H1 (cell line): ENCODE measurements at regions not wholly inside any gene's neighbourhood (a gene's known extent, or its start where the extent isn't known, plus 50 kb on each side); places are given as distances from the start of the nearest gene placed in this dataset.

Experiments used
- CTCF ChIA-PET: fragments of 300-600 bp; sonication (Branson Sonifier 250); formaldehyde crosslinking; loops from one replicate; lab custom pipeline; 2021; ENCODE audit not compliant: partially characterized antibody; lab: Charles Lee
- POLR2A ChIA-PET: fragments of 300-600 bp; sonication (Branson Sonifier 250); formaldehyde crosslinking; loops from one replicate; lab custom pipeline; 2021; ENCODE audit warnings: inconsistent platforms; ENCODE audit not compliant: partially characterized antibody; lab: Charles Lee
- DNase-seq, 2 experiments: peaks; one replicate each; pipeline versions ENCODE4 v3.0.0 to v3.0.0-alpha.2; 2010 to 2022; ENCODE audit warnings: low spot score in 2 of 2, low read depth in 1 of 2, mixed read lengths in 1 of 2
- FAIRE-seq: peaks from 2 replicates; lab custom pipeline; 2011; peaks lifted over from hg19 to GRCh38; lab: Jason Lieb, UNC
- H2AFZ ChIP-seq: 2 replicates; pipeline ENCODE4 v1.8.1; 2012; ENCODE audit warnings: low read length, inconsistent platforms
- H2AK5ac ChIP-seq: 2 replicates; pipeline ENCODE4 v1.6.1; 2013; ENCODE audit warnings: low read depth, low read length
- H2BK120ac ChIP-seq: replicated peaks from 2 replicates; pipeline ENCODE3; 2013; ENCODE audit warnings: low read depth, low read length, inconsistent platforms
- H2BK12ac ChIP-seq: 2 replicates; pipeline ENCODE4 v1.6.1; 2013; ENCODE audit warnings: low read depth, low read length
- H2BK15ac ChIP-seq: 2 replicates; pipeline ENCODE4 v1.6.1; 2013; ENCODE audit warnings: low read length
- H2BK20ac ChIP-seq: 2 replicates; pipeline ENCODE4 v1.6.1; 2013; ENCODE audit warnings: low read length
- H2BK5ac ChIP-seq: 2 replicates; pipeline ENCODE4 v1.6.1; 2013; ENCODE audit warnings: low read depth, low read length
- H3K14ac ChIP-seq: 2 replicates; pipeline ENCODE4 v1.6.1; 2013; ENCODE audit warnings: inconsistent platforms; ENCODE audit not compliant: insufficient read length
- H3K18ac ChIP-seq: 2 replicates; pipeline ENCODE4 v1.6.1; 2013; ENCODE audit warnings: low read length; ENCODE audit errors: extremely low read depth
- H3K23ac ChIP-seq: 2 replicates; pipeline ENCODE4 v1.6.1; 2013; ENCODE audit warnings: inconsistent platforms; ENCODE audit not compliant: insufficient read length
- H3K23me2 ChIP-seq: 2 replicates; pipeline ENCODE4 v1.6.1; 2013; ENCODE audit warnings: low read depth, low read length
- H3K27ac ChIP-seq: 2 replicates; pipeline ENCODE4 v1.6.1; 2011; ENCODE audit warnings: low read depth, low read length, inconsistent platforms
- H3K27me3 ChIP-seq, 4 experiments: replicated peaks in 1 of 4; 1 replicate in 1 of 4; 2 replicates in 3 of 4; pipeline versions ENCODE4 v1.6.1 to v1.8.1; 2011 to 2013; ENCODE audit warnings: low read length in 3 of 4, mild to moderate bottlenecking in 3 of 4, inconsistent platforms in 2 of 4, mixed read lengths in 2 of 4, moderate library complexity in 1 of 4; ENCODE audit not compliant: control insufficient read depth in 3 of 4, insufficient read depth in 3 of 4; ENCODE audit errors: extremely low read depth in 1 of 4
- H3K36me3 ChIP-seq, 4 experiments: 2 replicates each; pipeline versions ENCODE4 v1.6.1 to v1.8.1; 2011 to 2013; ENCODE audit warnings: mild to moderate bottlenecking in 4 of 4, low read length in 3 of 4, moderate library complexity in 2 of 4, control low read depth in 1 of 4, inconsistent platforms in 1 of 4; ENCODE audit not compliant: insufficient read depth in 4 of 4, control insufficient read depth in 2 of 4
- H3K4ac ChIP-seq: replicated peaks from 2 replicates; pipeline ENCODE3; 2013; ENCODE audit warnings: low read length, low read depth, mixed read lengths, inconsistent platforms; ENCODE audit not compliant: insufficient read length
- H3K4me1 ChIP-seq, 4 experiments: replicated peaks in 1 of 4; 1 replicate in 1 of 4; 2 replicates in 3 of 4; pipeline versions ENCODE4 v1.6.1 to v1.8.1; 2011 to 2013; ENCODE audit warnings: low read length in 3 of 4, inconsistent platforms in 2 of 4, mixed read lengths in 1 of 4; ENCODE audit not compliant: insufficient read depth in 4 of 4, control insufficient read depth in 3 of 4
- H3K4me2 ChIP-seq, 2 experiments: 2 replicates each; pipeline versions ENCODE4 v1.6.1 to v1.8.1; 2011 to 2013; ENCODE audit warnings: low read depth in 2 of 2, low read length in 2 of 2, control low read depth in 1 of 2, inconsistent platforms in 1 of 2, mild to moderate bottlenecking in 1 of 2; ENCODE audit not compliant: insufficient read depth in 1 of 2
- H3K4me3 ChIP-seq, 4 experiments: fragments of 200-600, 300-600 bp in 1 of 4; sonication (generic), shearing (Covaris generic), sonication (Bioruptor Twin) in 1 of 4; 2 replicates each; pipeline versions ENCODE4 v1.5.1 to v1.8.1; 2011 to 2016; ENCODE audit warnings: low read length in 4 of 4, low read depth in 3 of 4, control low read depth in 2 of 4, inconsistent platforms in 2 of 4, mild to moderate bottlenecking in 2 of 4, mixed read lengths in 1 of 4, moderate library complexity in 1 of 4; ENCODE audit not compliant: insufficient read depth in 2 of 4; ENCODE audit errors: extremely low read depth in 1 of 4
- H3K56ac ChIP-seq: replicated peaks from 2 replicates; pipeline ENCODE3; 2013; ENCODE audit warnings: low read depth, mild to moderate bottlenecking, mixed read lengths, low read length, inconsistent platforms; ENCODE audit not compliant: insufficient read length
- H3K79me1 ChIP-seq: 2 replicates; pipeline ENCODE4 v1.6.1; 2013; ENCODE audit warnings: low read depth, low read length, control low read depth
- H3K79me2 ChIP-seq, 2 experiments: 2 replicates each; pipeline versions ENCODE4 v1.6.1 to v1.8.1; 2012 to 2013; ENCODE audit warnings: low read length in 2 of 2, mild to moderate bottlenecking in 2 of 2, inconsistent platforms in 1 of 2; ENCODE audit not compliant: insufficient read depth in 2 of 2, control insufficient read depth in 1 of 2
- H3K9ac ChIP-seq, 4 experiments: replicated peaks in 1 of 4; 1 replicate in 1 of 4; 2 replicates in 3 of 4; pipeline versions ENCODE4 v1.6.1 to v1.8.1; 2011 to 2013; ENCODE audit warnings: low read depth in 3 of 4, low read length in 3 of 4, control low read depth in 2 of 4, mild to moderate bottlenecking in 2 of 4, moderate library complexity in 2 of 4, inconsistent platforms in 1 of 4; ENCODE audit errors: extremely low read depth in 1 of 4
- H3K9me3 ChIP-seq, 2 experiments: 2 replicates each; pipeline versions ENCODE4 v1.6.1 to v1.8.1; 2012 to 2013; ENCODE audit warnings: mild to moderate bottlenecking in 2 of 2, moderate library complexity in 2 of 2, control low read depth in 1 of 2, inconsistent platforms in 1 of 2, low read depth in 1 of 2, low read length in 1 of 2, mixed read lengths in 1 of 2; ENCODE audit not compliant: insufficient read depth in 2 of 2
- H4K20me1 ChIP-seq, 2 experiments: replicated peaks in 1 of 2; 2 replicates each; pipeline versions ENCODE3 to v1.8.1; 2011 to 2013; ENCODE audit warnings: inconsistent platforms in 2 of 2, low read length in 2 of 2, mild to moderate bottlenecking in 1 of 2; ENCODE audit not compliant: insufficient read depth in 2 of 2, control insufficient read depth in 1 of 2
- H4K5ac ChIP-seq: 2 replicates; pipeline ENCODE4 v1.6.1; 2013; ENCODE audit warnings: low read length, low read depth, mixed read lengths, inconsistent platforms; ENCODE audit not compliant: insufficient read length
- H4K8ac ChIP-seq: 2 replicates; pipeline ENCODE4 v1.8.0; 2013; ENCODE audit warnings: mild to moderate bottlenecking, moderate library complexity, low read length, inconsistent platforms; ENCODE audit not compliant: insufficient read depth; ENCODE audit errors: extremely low read depth
- H4K91ac ChIP-seq: replicated peaks from 2 replicates; pipeline ENCODE3; 2013; ENCODE audit warnings: low read length, mixed read lengths, inconsistent platforms; ENCODE audit not compliant: insufficient read length
- GTF2F1 ChIP-seq: IDR thresholded peaks from 2 replicates; pipeline ENCODE4 v1.6.1; 2012; ENCODE audit warnings: low read depth, low read length, improper control_type of control experiment, borderline replicate concordance
- NANOG ChIP-seq: IDR thresholded peaks from 2 replicates; pipeline ENCODE4 v1.6.1; 2011; ENCODE audit warnings: low read length, low read depth, mild to moderate bottlenecking, inconsistent platforms; ENCODE audit not compliant: insufficient read depth, poor library complexity, severe bottlenecking
- PHF8 ChIP-seq: fragments of 200-600 bp; sonication (generic); conservative IDR thresholded peaks from 2 replicates; pipeline ENCODE4 v1.7.1; 2012; ENCODE audit warnings: low read depth, mild to moderate bottlenecking, inconsistent platforms, low read length, moderate library complexity
- POLR2AphosphoS5 ChIP-seq: IDR thresholded peaks from 2 replicates; pipeline ENCODE4 v1.6.1; 2011; ENCODE audit warnings: low read depth, low read length
- RFX5 ChIP-seq: IDR thresholded peaks from 2 replicates; pipeline ENCODE4 v1.6.1; 2011; ENCODE audit warnings: low read depth, low read length, improper control_type of control experiment, borderline replicate concordance
- SRF ChIP-seq: IDR thresholded peaks from 2 replicates; pipeline ENCODE4 v1.6.1; 2011; ENCODE audit warnings: mild to moderate bottlenecking, low read depth, low read length, moderate library complexity

DNA sequence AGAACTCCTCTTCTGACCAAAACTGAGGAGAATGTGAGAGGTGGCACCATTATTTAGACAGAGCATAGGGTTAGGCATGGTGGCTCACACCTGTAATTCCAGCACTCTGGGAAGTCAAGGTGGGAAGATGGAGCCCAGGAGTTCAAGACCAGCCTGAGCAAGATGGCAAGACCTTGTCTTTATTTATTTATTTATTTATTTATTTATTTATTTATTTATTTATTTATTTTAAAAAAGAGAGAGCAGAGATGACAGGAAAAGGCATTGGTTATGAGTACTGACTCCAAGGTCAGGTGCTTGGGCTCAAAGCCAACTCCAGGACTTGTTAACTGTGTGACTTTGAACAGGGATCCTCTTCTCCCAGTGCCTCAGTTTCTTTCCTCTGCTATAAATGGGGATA is 217.7 kb downstream of the MEX3B start:
- 0 out of 2 replicates have a peak overlapping the region, but pooled peaks have one; percentile 17 for H2BK5ac ChIP-seq
- H2BK15ac ChIP-seq, result no peak overlapping the region
- no peak for TF ChIP-seq PHF8
- TF ChIP-seq GTF2F1, result no peak
- TF ChIP-seq RFX5, result no peak
- TF ChIP-seq SRF, result no peak
- TF ChIP-seq NANOG, result no peak
- TF ChIP-seq POLR2AphosphoS5, result no peak
- H4K91ac ChIP-seq, result no peak overlapping the region
- H2BK20ac ChIP-seq, result no peak overlapping the region
- H4K5ac ChIP-seq, result no peak overlapping the region
- peaks cover 0 to 3% of the 10 kb centered on the region in 2 experiments for H4K20me1 ChIP-seq
- no peaks in the 10 kb centered on the region for H3K9me3 ChIP-seq
- H3K23me2 ChIP-seq, result no peaks in the 10 kb centered on the region
- POLR2A ChIA-PET, result no interaction called here
- no peak overlapping the region for H3K56ac ChIP-seq
- H3K23ac ChIP-seq, result no peak overlapping the region
- no peak overlapping the region for H3K18ac ChIP-seq
- no peak overlapping the region for H2BK12ac ChIP-seq
- no peak for DNase-seq
- no peak overlapping the region for H3K4ac ChIP-seq
- H3K14ac ChIP-seq, result no peak overlapping the region
- no peak overlapping the region for H4K8ac ChIP-seq
- no peaks in the 10 kb centered on the region for H3K4me1 ChIP-seq
- H3K27ac ChIP-seq, result no peak overlapping the region
- H3K79me2 ChIP-seq, result no peaks in the 10 kb centered on the region
- H2AFZ ChIP-seq, result no peak overlapping the region
- no peaks in the 10 kb centered on the region for H3K36me3 ChIP-seq
- H3K9ac ChIP-seq, result no peak overlapping the region
- no peak overlapping the region for H2AK5ac ChIP-seq
- CTCF ChIA-PET, result interaction anchor here (1.3 to 1.5 kb wide), 3 partner anchors 8 to 15 kb away, joined by 3 to 6 read pairs (median 4); no protein-coding TSS in a partner anchor
- H2BK120ac ChIP-seq, result no peak overlapping the region
- no peak overlapping the region for H3K4me3 ChIP-seq
- FAIRE-seq, result no peak
- peaks cover 6% of the 10 kb centered on the region; the same call in 1 of the 2 replicates for H3K79me1 ChIP-seq
- no peaks in the 10 kb centered on the region for H3K27me3 ChIP-seq
- no peak overlapping the region for H3K4me2 ChIP-seq
